Stimulated activated naive B cell treated with anti-CD40 and anti-IgM and Interleukin-4, amounts not matched to agents 10 μg/mL and 1 μg/mL and 100 μg/mL, for 72 hours (primary cell): ENCODE measurements at regions not wholly inside any gene's neighbourhood (a gene's known extent, or its start where the extent isn't known, plus 50 kb on each side); places are given as distances from the start of the nearest gene placed in this dataset.

Source experiments
- ATAC-seq, 2 donors: fragments of 150-1000 bp; cut with Tn5 transposase; replicated peaks; 2 replicates each; pipeline ENCODE4 v1.10.0; 2021; ENCODE audit warnings: moderate library complexity in 1 of 2
- DNase-seq: peaks from one replicate; pipeline ENCODE4 v3.0.0; 2021
- H3K27ac Mint-ChIP-seq: one replicate; pipeline ENCODE4 v1.8.0; 2022; ENCODE audit warnings: mild to moderate bottlenecking, mixed read lengths
- H3K27me3 Mint-ChIP-seq, 2 donors: one replicate each; pipeline ENCODE4 v1.8.0; 2022; ENCODE audit warnings: mixed read lengths in 2 of 2
- H3K36me3 Mint-ChIP-seq, 2 donors: one replicate each; pipeline ENCODE4 v1.8.0; 2022; ENCODE audit warnings: mixed read lengths in 2 of 2, mild to moderate bottlenecking in 1 of 2
- H3K4me1 Mint-ChIP-seq, 2 donors: one replicate each; pipeline ENCODE4 v1.8.0; 2022; ENCODE audit warnings: mixed read lengths in 2 of 2, mild to moderate bottlenecking in 1 of 2
- H3K4me3 Mint-ChIP-seq, 2 donors: one replicate each; pipeline ENCODE4 v1.8.0; 2022; ENCODE audit warnings: mild to moderate bottlenecking in 2 of 2, mixed read lengths in 2 of 2, moderate library complexity in 1 of 2
- H3K9me3 Mint-ChIP-seq, 2 donors: one replicate each; pipeline ENCODE4 v1.8.0; 2022; ENCODE audit warnings: mixed read lengths in 2 of 2, mild to moderate bottlenecking in 1 of 2

DNA sequence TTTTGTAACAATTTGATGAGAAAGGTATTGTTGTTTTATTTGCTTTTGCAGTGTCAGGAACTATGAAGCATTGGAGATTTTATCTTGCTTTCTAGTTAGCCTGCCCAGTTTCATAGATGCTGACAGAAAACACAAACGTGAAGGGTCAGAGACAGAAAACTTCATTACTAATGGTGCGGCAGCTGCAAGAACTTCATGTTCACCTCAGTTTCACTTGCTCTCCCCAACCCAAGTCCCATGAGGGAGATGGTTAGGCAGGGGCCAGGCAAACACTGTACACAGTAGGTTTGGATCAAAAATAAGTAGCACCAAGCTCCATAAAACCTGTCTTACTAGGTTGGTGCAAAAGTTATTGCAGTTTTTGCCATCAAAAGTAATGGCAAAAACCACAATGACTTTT, 550.2 kb upstream of the MIR17HG start:
- no peak for ATAC-seq

DNA sequence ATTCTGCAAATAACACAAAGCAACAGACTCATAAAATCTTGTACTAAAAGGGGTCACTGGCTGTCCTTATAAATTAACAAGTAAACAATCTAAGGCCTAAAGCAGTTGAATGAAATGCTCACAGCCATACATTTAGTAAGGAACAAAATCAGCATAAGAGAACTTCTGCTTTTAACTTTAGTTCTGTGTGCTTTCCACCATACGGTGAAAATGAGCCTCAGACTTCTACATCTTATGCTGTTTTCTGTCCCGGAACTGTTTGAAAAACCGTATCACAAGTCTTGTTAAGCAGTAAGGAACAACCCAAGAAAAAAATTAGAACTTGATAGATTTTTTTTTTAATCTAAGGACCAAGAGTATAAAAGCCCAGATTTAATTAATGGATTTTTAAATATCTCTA, 549.1 kb upstream of the MIR17HG start:
- DNase-seq (no peak), ATAC-seq (no peak)
- H3K9me3 Mint-ChIP-seq, result peaks cover 0 to 2% of the 10 kb centered on the region in 2 donors
- no peak overlapping the region for H3K27ac Mint-ChIP-seq
- H3K27me3 Mint-ChIP-seq, result no peaks in the 10 kb centered on the region
- H3K4me3 Mint-ChIP-seq, result no peak overlapping the region
- no peaks in the 10 kb centered on the region for H3K36me3 Mint-ChIP-seq
- H3K4me1 Mint-ChIP-seq, result no peaks in the 10 kb centered on the region

More for the DNA sequence above, 550.2 kb upstream of the MIR17HG start:
- no peak overlapping the region for H3K27ac Mint-ChIP-seq
- no peaks in the 10 kb centered on the region for H3K27me3 Mint-ChIP-seq
- DNase-seq, result no peak
- H3K4me1 Mint-ChIP-seq, result no peaks in the 10 kb centered on the region
- peaks cover 0 to 2% of the 10 kb centered on the region in 2 donors for H3K9me3 Mint-ChIP-seq
- no peak overlapping the region for H3K4me3 Mint-ChIP-seq
- no peaks in the 10 kb centered on the region for H3K36me3 Mint-ChIP-seq

DNA sequence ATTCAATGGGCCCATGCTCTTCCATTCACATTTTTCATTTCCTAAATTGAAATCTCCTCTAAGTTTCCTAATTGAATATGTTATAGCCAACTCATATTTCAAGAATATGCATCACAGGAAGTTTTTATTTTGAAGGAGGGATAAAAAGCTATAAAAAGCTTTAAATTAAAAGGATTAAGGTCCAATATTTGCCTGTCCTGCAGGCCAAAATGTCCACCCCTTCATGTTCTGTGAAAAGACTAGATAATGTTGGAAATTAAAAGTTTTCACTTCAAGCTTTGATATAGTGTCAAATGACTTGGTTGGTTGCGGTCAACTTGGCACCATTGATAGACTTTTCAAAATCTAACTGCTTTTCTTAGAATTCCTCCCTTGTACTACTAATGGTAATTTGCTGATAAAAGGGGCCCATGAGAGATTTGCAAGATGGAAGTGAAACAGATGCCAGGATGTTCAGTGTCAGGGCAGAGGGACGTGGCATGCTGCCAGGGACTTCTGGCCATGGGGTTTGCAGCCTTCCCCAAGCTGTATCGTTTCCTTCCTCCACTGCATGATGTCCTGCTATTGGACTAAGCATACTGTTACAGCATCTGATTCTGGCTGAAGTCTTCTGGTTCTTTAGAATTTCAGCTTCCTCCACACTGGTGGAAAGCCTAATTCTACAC, 547.3 kb upstream of the MIR17HG start:
- Mint-ChIP-seq H3K27me3 (no peaks in the 10 kb centered on the region), H3K36me3 (no peaks in the 10 kb centered on the region), H3K9me3 (no peaks in the 10 kb centered on the region), H3K4me1 (no peaks in the 10 kb centered on the region), H3K27ac (no peak overlapping the region), H3K4me3 (no peak overlapping the region)
- ATAC-seq (peak in 1 of 2 donors; percentile 54), DNase-seq (no peak)

DNA sequence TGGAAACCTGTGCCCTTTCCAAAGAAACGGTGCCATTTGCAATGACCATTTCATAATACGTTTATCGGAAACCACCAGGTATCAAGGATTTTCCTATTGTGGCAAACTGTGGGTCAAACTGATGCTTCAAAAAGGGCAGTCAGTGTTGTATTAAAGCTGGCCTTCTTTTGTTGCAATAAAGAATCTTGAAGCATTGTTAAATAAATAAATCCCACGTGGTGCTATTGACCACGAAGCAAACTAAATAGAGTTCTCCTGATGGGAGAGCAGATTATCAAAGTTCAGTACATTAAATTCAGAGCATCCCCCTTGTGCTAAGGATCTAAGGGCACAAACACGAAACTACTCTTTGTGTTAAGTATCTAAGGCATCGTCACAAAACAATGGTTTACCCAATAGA, 545.9 kb upstream of the MIR17HG start:
- no peak for DNase-seq
- Mint-ChIP-seq H3K4me1 (no peaks in the 10 kb centered on the region), H3K9me3 (no peaks in the 10 kb centered on the region), H3K27me3 (no peaks in the 10 kb centered on the region), H3K27ac (no peak overlapping the region), H3K4me3 (no peak overlapping the region), H3K36me3 (no peaks in the 10 kb centered on the region)
- ATAC-seq, result no peak

DNA sequence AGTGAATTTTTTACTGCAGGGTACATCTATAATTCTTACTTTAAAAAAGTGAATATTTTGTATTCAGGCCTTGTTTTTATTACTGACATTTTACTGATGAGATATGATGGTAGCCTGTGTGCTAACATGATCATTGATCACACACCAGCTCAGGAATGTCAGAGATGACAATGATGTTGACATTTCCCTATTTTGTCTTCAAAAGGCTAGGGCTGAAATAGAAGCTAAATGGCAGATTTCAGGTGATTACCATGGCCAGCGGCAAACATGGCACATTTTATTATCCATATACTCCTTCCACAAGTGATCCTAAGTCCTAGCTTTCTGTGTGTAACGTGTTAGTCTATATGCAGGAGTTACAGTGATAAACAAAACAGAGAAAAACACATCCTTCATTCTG, 544.3 kb upstream of the MIR17HG start:
- Mint-ChIP-seq H3K27ac (no peak overlapping the region), H3K4me3 (no peak overlapping the region)

DNA sequence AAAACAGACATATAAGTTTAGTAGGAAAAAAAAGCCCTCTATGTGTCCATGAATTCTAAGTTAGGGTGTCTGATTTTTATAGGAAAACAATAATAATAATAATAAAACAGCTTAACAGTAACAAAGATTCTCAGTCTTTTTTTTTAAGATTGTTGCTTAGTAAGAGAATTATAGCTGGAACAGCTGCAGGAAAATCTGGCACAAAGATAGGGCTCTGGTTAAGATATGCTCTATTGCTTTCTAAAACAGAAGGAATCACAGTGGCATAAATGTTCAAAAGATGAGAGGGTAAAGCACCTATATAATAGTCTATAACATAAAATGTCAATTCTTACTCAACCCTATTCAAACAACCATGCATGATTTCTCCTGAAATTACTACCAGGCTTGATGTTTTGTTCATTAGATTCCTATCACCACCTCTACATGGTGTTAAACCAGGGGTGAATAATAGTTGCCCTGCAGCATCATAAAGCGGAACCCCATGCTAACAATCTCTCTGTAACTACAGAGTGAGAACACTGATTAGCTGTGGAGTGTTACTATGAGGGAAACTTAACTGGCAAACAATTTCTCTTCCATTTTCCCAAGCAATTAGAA, 541.4 kb upstream of the MIR17HG start:
- Mint-ChIP-seq H3K27ac (no peak overlapping the region), H3K4me1 (no peaks in the 10 kb centered on the region), H3K9me3 (no peaks in the 10 kb centered on the region), H3K27me3 (no peaks in the 10 kb centered on the region), H3K4me3 (no peak overlapping the region), H3K36me3 (no peaks in the 10 kb centered on the region)
- no peak for ATAC-seq
- no peak for DNase-seq

More for the DNA sequence above, 544.3 kb upstream of the MIR17HG start:
- no peaks in the 10 kb centered on the region for H3K36me3 Mint-ChIP-seq
- DNase-seq, result no peak
- no peaks in the 10 kb centered on the region for H3K27me3 Mint-ChIP-seq
- no peaks in the 10 kb centered on the region for H3K9me3 Mint-ChIP-seq
- no peaks in the 10 kb centered on the region for H3K4me1 Mint-ChIP-seq
- no peak for ATAC-seq

DNA sequence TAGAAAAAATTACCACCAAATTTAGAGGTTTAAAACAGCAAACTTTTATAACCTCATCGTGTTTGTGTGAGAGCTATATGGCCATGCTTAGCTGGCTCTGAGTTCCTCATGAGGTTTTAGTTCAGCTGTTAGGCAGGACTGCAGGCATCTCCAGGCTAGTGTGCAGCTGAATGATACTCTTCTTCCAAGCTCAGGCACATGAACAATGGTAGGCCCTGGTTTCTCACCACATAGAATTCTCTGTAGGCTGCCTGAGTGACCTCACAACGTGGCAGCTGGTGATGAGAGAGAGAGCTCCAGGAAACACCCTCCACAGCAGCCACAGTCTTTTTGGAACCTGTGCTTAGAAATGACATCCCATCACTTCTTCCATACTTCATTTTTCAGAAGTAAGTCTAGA, 540.6 kb upstream of the MIR17HG start:
- DNase-seq, result no peak
- H3K27me3 Mint-ChIP-seq, result no peaks in the 10 kb centered on the region
- ATAC-seq, result no peak
- no peaks in the 10 kb centered on the region for H3K4me1 Mint-ChIP-seq
- no peaks in the 10 kb centered on the region for H3K36me3 Mint-ChIP-seq
- no peak overlapping the region for H3K27ac Mint-ChIP-seq
- H3K4me3 Mint-ChIP-seq, result no peak overlapping the region
- H3K9me3 Mint-ChIP-seq, result no peaks in the 10 kb centered on the region

DNA sequence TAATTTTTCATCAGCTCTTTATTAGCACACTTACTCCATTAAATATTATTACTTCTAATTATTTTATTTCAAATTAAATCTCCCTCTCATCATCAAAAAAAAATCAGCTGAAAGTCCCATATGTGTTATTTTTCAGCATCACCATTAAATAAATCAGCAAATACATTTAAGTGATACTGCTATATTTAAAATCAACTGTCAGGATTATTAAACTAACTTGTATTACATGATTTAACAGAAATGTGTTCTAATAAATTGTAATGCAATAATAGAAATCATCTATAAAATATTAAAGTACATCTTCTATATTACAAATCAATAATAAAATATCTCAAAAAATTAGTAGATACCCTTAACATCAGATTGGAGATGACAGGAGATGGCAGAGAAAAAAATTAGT, 538.6 kb upstream of the MIR17HG start:
- Mint-ChIP-seq H3K4me1 (no peaks in the 10 kb centered on the region), H3K4me3 (no peak overlapping the region), H3K27ac (no peak overlapping the region), H3K27me3 (no peaks in the 10 kb centered on the region), H3K36me3 (no peaks in the 10 kb centered on the region), H3K9me3 (no peaks in the 10 kb centered on the region)
- DNase-seq (no peak), ATAC-seq (no peak)

DNA sequence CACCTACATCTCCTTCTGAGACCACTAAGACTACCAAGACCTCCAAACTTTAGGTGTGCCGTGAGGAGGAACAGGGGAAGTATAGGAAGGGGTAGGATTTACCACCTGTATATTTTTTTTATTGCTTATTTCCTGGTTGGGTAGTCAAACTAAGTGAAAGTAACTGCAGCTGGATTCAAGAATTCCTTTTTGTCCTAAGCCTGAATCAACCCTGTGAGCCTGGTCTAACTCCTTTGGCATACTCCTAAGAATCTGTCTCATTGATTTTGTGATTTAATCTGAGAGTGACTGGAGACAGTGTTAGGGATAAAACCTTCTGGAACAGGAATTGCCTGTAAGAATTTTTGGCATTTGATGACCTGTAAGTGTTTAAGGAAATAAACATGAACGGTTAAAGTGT, 523.5 kb upstream of the MIR17HG start:
- Mint-ChIP-seq H3K9me3 (no peaks in the 10 kb centered on the region), H3K27me3 (no peaks in the 10 kb centered on the region), H3K4me1 (no peaks in the 10 kb centered on the region), H3K27ac (no peak overlapping the region), H3K36me3 (no peaks in the 10 kb centered on the region), H3K4me3 (no peak overlapping the region)
- ATAC-seq, result no peak
- DNase-seq, result no peak

DNA sequence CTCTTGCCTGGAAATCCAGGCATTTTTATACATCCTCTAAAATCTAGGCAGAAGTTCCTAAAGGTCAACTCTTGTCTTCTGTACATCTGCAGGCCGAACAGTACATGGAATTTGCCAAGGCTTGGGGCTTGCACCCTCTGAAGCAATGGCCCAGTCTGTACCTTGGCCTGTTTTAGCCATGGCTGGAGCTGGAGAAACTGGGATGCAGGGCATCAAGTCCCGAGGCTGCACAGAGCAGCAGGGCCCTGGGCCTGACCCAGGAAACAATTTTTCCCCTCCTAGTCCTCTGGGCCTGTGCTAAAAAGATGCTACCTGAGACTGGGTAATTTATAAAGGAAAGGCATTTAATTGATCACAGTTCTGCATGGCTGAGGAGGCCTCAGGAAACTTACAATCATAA, 520.8 kb upstream of the MIR17HG start:
- no peaks in the 10 kb centered on the region for H3K9me3 Mint-ChIP-seq
- no peak for ATAC-seq
- no peaks in the 10 kb centered on the region for H3K36me3 Mint-ChIP-seq
- no peaks in the 10 kb centered on the region for H3K4me1 Mint-ChIP-seq
- DNase-seq, result no peak
- no peak overlapping the region for H3K4me3 Mint-ChIP-seq
- H3K27ac Mint-ChIP-seq, result no peak overlapping the region
- H3K27me3 Mint-ChIP-seq, result no peaks in the 10 kb centered on the region

DNA sequence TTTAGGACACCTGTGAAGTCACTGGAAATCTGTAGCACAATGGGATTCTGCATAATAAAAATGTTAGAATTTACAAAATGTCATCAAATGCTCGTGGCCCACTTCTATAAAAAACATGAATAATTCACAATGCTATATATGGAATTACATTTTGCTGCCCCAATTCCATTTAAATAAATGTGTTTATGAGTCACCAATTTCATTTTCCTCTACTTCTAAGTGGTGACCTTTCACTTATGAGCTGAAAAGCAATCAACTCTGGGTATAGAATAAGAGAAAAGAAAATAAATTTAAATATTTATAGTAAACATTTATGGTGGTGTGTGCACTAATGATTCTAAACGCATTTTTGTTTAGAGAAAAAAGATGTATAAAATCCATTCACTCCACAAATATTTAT, 516.7 kb upstream of the MIR17HG start:
- Mint-ChIP-seq H3K27ac (no peak overlapping the region), H3K36me3 (no peaks in the 10 kb centered on the region), H3K9me3 (no peaks in the 10 kb centered on the region), H3K27me3 (no peaks in the 10 kb centered on the region), H3K4me1 (no peaks in the 10 kb centered on the region), H3K4me3 (no peak overlapping the region)
- ATAC-seq (no peak), DNase-seq (no peak)

DNA sequence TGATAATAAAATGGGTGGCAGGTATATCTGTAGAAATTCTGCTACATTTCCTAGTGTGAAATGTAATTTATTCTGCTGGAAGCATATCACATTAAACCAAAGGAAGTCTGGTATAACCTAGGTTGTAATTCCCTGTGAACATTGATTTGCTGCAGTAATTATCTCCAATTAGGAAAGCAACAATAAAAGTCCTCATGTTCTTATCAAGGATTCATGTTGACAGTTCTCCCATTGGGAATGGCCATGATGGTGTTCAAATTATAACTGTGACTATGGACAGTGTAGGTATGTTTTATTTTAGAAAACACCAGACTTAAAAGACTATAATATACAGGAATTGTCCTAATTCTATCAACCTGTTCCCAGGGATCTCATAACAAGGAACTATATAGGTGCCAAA, 513.5 kb upstream of the MIR17HG start:
- DNase-seq, result no peak
- Mint-ChIP-seq H3K27me3 (no peaks in the 10 kb centered on the region), H3K4me3 (no peak overlapping the region)

DNA sequence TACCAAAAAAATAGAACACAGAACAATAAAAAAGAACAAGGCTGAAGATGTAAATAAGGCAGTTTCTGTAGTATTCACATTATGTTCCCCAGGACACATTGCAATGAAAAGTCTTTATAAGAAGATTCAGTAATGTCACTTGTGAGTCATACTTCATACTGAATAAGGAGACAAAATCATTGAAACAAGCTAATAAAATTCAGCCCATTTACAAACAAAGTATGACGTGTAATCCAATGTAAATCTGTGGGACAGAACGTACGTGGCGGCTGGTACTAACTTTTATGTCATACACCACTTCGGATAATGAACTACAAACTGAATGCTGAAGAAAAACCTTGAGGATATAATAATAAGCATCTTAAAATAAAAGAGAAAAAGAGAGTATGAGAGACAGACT, 512.8 kb upstream of the MIR17HG start:
- H3K4me1 Mint-ChIP-seq, result no peaks in the 10 kb centered on the region
- no peak overlapping the region for H3K4me3 Mint-ChIP-seq
- ATAC-seq (no peak), DNase-seq (no peak)
- H3K27me3 Mint-ChIP-seq, result no peaks in the 10 kb centered on the region
- no peak overlapping the region for H3K27ac Mint-ChIP-seq
- H3K9me3 Mint-ChIP-seq, result no peaks in the 10 kb centered on the region
- H3K36me3 Mint-ChIP-seq, result no peaks in the 10 kb centered on the region

More for the DNA sequence above, 513.5 kb upstream of the MIR17HG start:
- H3K27ac Mint-ChIP-seq, result no peak overlapping the region
- ATAC-seq, result no peak
- no peaks in the 10 kb centered on the region for H3K36me3 Mint-ChIP-seq
- H3K4me1 Mint-ChIP-seq, result no peaks in the 10 kb centered on the region
- H3K9me3 Mint-ChIP-seq, result no peaks in the 10 kb centered on the region

DNA sequence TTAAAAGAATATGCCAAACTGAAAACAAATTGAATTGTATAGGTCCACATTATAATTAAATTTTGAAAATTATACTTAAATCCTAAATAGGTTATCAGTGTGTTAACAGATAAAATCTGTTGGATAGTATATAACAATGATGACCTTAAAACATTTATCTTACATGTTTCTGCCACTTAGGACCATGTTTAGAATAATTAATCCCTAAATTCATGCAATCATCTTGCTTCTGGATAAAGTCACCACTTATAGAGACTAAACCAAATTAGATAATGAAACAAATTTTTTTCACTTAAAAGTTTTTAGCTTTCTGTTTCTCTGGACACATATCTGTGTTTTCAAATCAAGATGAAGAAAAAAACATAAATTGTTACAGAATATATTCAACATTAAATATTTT, 511.7 kb upstream of the MIR17HG start:
- Mint-ChIP-seq H3K4me3 (no peak overlapping the region), H3K9me3 (peaks cover 0 to 5% of the 10 kb centered on the region in 2 donors), H3K4me1 (no peaks in the 10 kb centered on the region), H3K27ac (no peak overlapping the region), H3K27me3 (no peaks in the 10 kb centered on the region), H3K36me3 (no peaks in the 10 kb centered on the region)
- no peak for ATAC-seq
- DNase-seq, result no peak

DNA sequence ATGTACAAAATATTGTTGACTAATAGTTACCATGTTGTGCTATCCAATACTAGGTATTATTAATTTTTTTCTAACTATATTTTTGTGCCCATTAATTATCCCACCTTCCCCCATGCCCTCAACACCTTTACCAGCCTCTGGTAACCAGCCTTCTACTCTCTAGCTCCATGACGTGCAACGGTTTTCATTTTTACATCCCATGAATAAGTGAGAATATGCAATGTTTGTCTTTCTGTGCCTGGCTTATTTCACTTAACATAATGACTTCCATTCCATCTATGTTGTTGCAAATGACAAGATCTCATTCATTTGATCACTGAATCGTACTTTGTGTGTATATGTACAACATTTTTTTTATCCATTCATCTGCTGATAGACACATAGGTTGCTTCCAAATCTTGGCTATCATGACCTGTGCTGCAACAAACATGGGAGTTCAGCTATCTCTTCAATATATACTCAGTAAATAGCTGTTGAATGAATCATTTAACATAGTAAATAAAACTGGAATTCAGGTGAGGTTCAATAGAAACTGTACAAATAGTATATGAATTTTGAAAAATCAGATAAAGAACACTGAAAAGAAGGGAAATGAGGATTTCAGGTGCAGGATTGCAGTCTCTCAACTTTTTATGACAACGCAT, 509.0 kb upstream of the MIR17HG start:
- peaks cover 2 to 5% of the 10 kb centered on the region in 2 donors for H3K9me3 Mint-ChIP-seq
- no peaks in the 10 kb centered on the region for H3K36me3 Mint-ChIP-seq
- ATAC-seq (no peak), DNase-seq (no peak)
- H3K27ac Mint-ChIP-seq, result no peak overlapping the region
- no peak overlapping the region for H3K4me3 Mint-ChIP-seq
- no peaks in the 10 kb centered on the region for H3K4me1 Mint-ChIP-seq
- no peaks in the 10 kb centered on the region for H3K27me3 Mint-ChIP-seq
